ENCODE measurements at regions not wholly inside any gene's neighbourhood (a gene's known extent, or its start where the extent isn't known, plus 50 kb on each side); places are given as distances from the start of the nearest gene placed in this dataset.

GRCh38 chr14:22479776-22480464 lies 109.1 kb downstream of the DAD1 start:
- peaks cover 9% of the 10 kb centered on the region for H3K4me1 ChIP-seq
- TF ChIP-seq CTCF (IDR thresholded peaks at IDR 0.05): no peak
- H3K4me2 ChIP-seq (ENCODE audit: low read length): no peak overlapping the region
- no peak overlapping the region for H2AFZ ChIP-seq
- no peak overlapping the region for H3K27ac ChIP-seq
- H3K9me3 ChIP-seq (ENCODE audit: control insufficient read depth, low read length): no peaks in the 10 kb centered on the region
- no peak overlapping the region for H3K9ac ChIP-seq
- H3K4me3 ChIP-seq (ENCODE audit: low read depth, low read length): no peak overlapping the region
- no peaks in the 10 kb centered on the region for H3K27me3 ChIP-seq (ENCODE audit: control insufficient read depth, insufficient read depth, low read length)
- no peaks in the 10 kb centered on the region for H3K36me3 ChIP-seq (ENCODE audit: control insufficient read depth, insufficient read depth, low read length)
- H3K79me2 ChIP-seq: no peaks in the 10 kb centered on the region

GRCh38 chr14:22479132-22479531 lies 109.9 kb downstream of the DAD1 start:
- Histone ChIP-seq H3K36me3 (ENCODE audit: control insufficient read depth, insufficient read depth, low read length) (no peaks in the 10 kb centered on the region), H3K9me3 (ENCODE audit: control insufficient read depth, low read length) (no peaks in the 10 kb centered on the region), H3K79me2 (no peaks in the 10 kb centered on the region), H3K4me2 (ENCODE audit: low read length) (no peak overlapping the region), H3K4me3 (ENCODE audit: low read depth, low read length) (no peak overlapping the region), H3K27me3 (ENCODE audit: control insufficient read depth, insufficient read depth, low read length) (no peaks in the 10 kb centered on the region), H3K27ac (no peak overlapping the region), H3K9ac (no peak overlapping the region), H3K4me1 (peaks cover 9% of the 10 kb centered on the region), H2AFZ (no peak overlapping the region)
- no peak for TF ChIP-seq CTCF (IDR thresholded peaks at IDR 0.05)

- H3K4me3 ChIP-seq (ENCODE audit: low read depth, low read length): no peak overlapping the region
- no peaks in the 10 kb centered on the region for H3K79me2 ChIP-seq
- no peak overlapping the region for H3K9ac ChIP-seq
- H3K9me3 ChIP-seq (ENCODE audit: control insufficient read depth, low read length): no peaks in the 10 kb centered on the region
- no peak overlapping the region for H2AFZ ChIP-seq
- no peak for TF ChIP-seq CTCF (IDR thresholded peaks at IDR 0.05)
- no peak overlapping the region for H3K27ac ChIP-seq
- H3K27me3 ChIP-seq (ENCODE audit: control insufficient read depth, insufficient read depth, low read length): no peaks in the 10 kb centered on the region
- H3K4me2 ChIP-seq (ENCODE audit: low read length): no peak overlapping the region
- H3K4me1 ChIP-seq: peaks cover 9% of the 10 kb centered on the region
- no peaks in the 10 kb centered on the region for H3K36me3 ChIP-seq (ENCODE audit: control insufficient read depth, insufficient read depth, low read length)
Observed at GRCh38 chr14:22478670-22479069, 110.4 kb downstream of the DAD1 start.

GRCh38 chr14:22478247-22478646 lies 110.8 kb downstream of the DAD1 start:
- H3K27ac ChIP-seq: no peak overlapping the region
- H3K4me1 ChIP-seq: peaks cover 9% of the 10 kb centered on the region
- no peaks in the 10 kb centered on the region for H3K36me3 ChIP-seq (ENCODE audit: control insufficient read depth, insufficient read depth, low read length)
- no peak overlapping the region for H2AFZ ChIP-seq
- H3K9me3 ChIP-seq (ENCODE audit: control insufficient read depth, low read length): no peaks in the 10 kb centered on the region
- no peak overlapping the region for H3K4me3 ChIP-seq (ENCODE audit: low read depth, low read length)
- no peak overlapping the region for H3K4me2 ChIP-seq (ENCODE audit: low read length)
- no peaks in the 10 kb centered on the region for H3K27me3 ChIP-seq (ENCODE audit: control insufficient read depth, insufficient read depth, low read length)
- no peak overlapping the region for H3K9ac ChIP-seq
- TF ChIP-seq CTCF (IDR thresholded peaks at IDR 0.05): no peak
- no peaks in the 10 kb centered on the region for H3K79me2 ChIP-seq

- no peaks in the 10 kb centered on the region for H3K36me3 ChIP-seq (ENCODE audit: control insufficient read depth, insufficient read depth, low read length)
- peaks cover 9% of the 10 kb centered on the region for H3K4me1 ChIP-seq
- no peak overlapping the region for H3K27ac ChIP-seq
- no peak overlapping the region for H2AFZ ChIP-seq
- H3K9me3 ChIP-seq (ENCODE audit: control insufficient read depth, low read length): no peaks in the 10 kb centered on the region
- no peak overlapping the region for H3K4me3 ChIP-seq (ENCODE audit: low read depth, low read length)
- no peak for TF ChIP-seq CTCF (IDR thresholded peaks at IDR 0.05)
- H3K79me2 ChIP-seq: no peaks in the 10 kb centered on the region
- H3K9ac ChIP-seq: no peak overlapping the region
- H3K27me3 ChIP-seq (ENCODE audit: control insufficient read depth, insufficient read depth, low read length): no peaks in the 10 kb centered on the region
- H3K4me2 ChIP-seq (ENCODE audit: low read length): no peak overlapping the region
Observed at GRCh38 chr14:22477569-22478194, 111.3 kb downstream of the DAD1 start.
